ENCODE measurements at regions not wholly inside any gene's neighbourhood (a gene's known extent, or its start where the extent isn't known, plus 50 kb on each side); places are given as distances from the start of the nearest gene placed in this dataset.

- no peak for DNase-seq
These were observed 675.4 kb downstream of the SEMA5A start for GRCh38 chr5:8870349-8870958.

GRCh38 chr5:8870959-8871355, 674.9 kb downstream of the SEMA5A start:
- DNase-seq: no peak

- no peak for DNase-seq
These were observed 674.4 kb downstream of the SEMA5A start for GRCh38 chr5:8871446-8871845.

DNA sequence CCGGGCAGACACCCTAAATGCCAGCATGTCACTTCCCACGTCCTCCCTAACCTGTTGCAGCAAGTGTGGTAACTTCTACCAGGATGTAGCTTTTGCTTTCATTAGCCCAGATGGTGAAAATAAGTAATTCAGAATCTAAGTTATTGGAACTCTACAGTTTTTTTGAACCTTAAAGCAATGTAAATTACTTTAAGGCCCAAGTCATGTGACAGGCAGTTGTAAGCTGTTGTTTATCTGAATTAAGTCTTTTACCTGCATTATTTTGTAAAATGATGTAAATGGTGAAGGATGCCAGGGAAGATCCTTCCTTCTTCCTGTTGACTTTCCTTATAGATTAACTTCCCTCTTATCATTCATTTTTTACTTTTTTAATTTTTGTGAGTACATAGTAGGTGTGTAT, 670.2 kb downstream of the SEMA5A start:
- no peak for DNase-seq

DNA sequence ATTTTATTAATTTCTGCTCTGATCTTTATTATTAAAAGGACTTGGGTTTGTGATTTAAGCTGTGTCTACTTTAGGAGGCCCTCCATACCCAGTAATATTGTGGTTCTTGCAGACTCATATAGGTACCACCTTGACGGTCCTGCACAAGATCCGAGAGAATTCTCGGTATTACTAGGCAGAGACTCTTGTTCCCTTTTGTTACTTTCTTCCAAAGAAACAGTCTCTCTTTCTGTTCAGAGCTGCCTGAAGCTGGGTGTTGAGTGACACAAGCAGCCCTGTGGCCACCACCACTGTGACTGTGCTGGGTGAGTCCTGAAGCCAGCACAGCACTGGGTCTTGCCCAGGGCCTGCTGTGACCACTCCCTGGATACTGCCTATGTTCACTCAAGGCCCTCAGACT, 666.6 kb downstream of the SEMA5A start:
- DNase-seq: no peak

GRCh38 chr5:8884029-8884428, 661.8 kb downstream of the SEMA5A start:
- no peak for DNase-seq

GRCh38 chr5:8892926-8893325, 652.9 kb downstream of the SEMA5A start:
- DNase-seq: no peak

GRCh38 chr5:8894031-8894430, 651.8 kb downstream of the SEMA5A start:
- no peak for DNase-seq

DNA sequence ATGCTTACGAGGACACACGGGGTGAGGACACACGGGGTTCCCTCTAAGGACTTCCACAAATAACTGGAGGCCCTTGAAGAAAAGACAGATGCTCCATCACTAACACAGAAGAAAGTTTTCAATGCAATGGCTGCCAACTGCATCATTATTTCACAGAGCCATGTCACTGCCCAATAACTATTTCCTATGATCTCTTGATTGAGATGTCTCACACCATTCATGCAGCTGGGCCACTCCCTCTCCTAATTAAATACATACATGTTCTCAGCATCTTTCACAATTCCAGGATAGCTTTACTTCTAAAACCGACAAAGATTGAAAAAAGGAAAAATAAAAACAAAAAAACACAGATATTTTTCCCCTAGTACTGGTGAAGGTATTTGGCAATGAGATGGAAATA, 650.8 kb downstream of the SEMA5A start:
- DNase-seq: no peak

DNA sequence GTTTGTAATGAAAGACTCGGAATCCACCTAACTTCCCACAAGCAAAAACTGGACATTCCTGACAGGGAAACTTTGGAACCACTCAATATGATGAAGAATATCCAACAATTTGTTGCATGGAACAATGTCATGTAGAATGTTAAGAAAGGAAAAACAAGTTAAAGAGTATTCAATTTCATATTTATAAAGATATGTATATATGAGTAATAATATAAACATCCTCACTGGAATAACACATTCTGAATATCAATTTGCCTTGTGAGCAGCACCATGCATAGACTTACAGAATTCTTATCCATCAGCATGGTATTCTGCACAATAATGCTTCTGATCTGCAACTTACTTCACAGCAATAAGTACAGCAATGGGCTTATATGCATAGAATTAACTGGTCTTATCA, 650.3 kb downstream of the SEMA5A start:
- DNase-seq: no peak

GRCh38 chr5:8897316-8897715, 648.6 kb downstream of the SEMA5A start:
- DNase-seq: no peak

- DNase-seq: no peak
These were observed 640.9 kb downstream of the SEMA5A start for GRCh38 chr5:8905021-8905420.

DNA sequence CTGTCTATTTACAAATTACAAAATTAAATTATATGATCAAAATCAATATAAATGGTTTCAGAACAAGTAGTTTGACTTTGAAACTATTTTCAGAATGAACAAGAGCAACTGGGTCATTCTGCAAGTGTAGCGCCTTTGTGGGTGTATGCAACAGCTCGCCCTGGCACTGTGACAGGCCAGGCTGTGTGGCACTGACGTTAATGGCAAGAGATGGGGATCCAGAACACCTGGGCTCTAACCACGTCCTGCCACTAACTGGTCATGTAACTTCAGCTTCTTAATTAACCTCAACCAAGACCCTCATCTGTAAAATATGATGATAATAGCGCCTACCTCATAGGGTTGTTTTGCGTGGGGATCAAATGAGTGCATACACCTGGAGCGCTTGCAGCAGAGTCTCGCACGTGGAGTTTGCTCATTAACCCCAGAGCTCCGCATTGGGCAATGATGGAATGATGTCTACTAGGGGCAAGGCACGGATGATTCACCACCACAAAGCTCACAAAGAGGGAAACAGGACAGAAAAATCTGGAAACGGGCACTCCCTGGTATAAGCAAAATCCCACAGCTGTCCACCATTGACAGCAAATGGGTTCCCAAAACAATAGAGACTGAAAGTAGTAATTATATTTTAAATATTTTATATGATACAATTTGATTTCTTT, 639.4 kb downstream of the SEMA5A start:
- DNase-seq: no peak

DNA sequence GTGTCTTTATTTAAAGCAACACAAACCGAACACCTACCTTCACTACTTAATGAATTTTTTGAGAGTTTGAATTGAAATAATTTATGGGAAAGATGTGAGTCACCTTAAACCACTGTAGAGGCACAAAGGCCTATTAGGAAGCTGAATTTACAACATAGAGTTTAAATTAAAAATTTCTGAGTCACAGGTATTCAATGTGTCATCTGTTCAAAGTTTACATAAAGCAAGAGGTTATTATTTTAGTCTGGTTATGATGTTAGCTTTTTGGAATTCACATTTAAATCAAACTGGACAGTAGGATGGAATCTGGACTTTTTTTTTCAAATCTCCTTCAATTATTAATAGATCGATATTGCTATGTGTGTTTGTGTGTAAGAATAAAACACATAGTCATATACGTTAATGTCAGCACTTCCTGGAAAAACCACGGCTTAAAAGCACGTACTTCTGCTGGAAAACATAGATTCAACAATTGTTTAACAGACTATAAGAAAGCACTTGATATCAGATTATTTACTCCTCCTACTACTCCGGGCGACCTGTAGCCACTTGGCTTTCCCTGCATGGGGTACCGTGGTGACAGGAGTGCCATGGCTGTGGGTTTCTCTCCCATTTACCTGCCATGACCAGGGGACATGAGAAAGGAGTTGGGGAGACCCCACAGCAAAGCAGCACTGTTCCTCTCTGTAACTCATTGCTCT, 638.6 kb downstream of the SEMA5A start:
- DNase-seq: no peak

DNA sequence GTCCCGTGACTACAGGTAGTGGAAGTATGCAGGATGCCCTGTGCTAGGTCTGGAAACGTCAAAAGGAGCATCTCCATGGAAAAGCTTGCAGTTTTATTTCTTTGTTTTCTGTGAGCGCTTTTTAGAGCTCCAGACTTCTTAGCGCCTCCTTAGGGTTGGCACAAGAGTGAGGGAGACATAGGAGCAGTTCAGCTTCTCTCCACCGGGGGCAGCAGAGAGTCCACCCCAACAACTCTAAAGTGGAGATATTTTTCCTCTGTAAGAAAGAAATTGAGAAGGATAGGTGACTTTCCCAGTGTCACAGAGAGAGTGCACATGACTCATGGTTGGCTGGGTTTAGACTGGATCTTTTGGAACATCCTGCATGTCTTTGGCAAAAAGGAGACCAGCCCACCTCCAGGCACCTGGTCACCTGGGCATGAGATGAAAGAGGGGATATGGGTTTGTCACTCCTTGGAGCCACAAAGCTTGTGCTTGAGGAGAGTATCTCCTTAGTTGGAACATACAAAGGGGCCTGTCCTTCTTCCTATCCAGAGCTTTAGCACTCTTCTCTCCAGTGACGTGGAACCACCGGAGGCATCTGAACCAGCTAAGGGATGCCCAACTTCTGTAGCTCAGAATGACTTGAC, 637.7 kb downstream of the SEMA5A start:
- no peak for DNase-seq

DNA sequence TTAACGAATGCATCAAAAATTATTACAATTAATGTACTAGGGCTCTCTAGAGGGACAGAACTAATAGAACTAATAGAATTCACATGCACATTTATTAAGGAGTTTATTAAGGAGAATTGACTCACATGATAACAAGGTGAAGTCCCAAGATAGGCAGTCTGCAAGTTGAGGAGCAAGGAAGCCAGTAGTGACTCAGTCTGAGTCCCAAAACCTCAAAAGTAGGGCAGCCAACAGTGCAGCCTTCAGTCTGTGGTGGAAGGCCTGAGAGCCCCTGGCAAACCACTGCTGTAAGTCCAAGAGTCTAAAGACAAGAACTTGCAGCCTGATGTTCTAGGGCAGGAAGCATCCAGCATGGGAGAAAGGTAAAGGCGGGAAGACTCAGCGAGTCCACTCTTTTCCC, 633.8 kb downstream of the SEMA5A start:
- DNase-seq: no peak

DNA sequence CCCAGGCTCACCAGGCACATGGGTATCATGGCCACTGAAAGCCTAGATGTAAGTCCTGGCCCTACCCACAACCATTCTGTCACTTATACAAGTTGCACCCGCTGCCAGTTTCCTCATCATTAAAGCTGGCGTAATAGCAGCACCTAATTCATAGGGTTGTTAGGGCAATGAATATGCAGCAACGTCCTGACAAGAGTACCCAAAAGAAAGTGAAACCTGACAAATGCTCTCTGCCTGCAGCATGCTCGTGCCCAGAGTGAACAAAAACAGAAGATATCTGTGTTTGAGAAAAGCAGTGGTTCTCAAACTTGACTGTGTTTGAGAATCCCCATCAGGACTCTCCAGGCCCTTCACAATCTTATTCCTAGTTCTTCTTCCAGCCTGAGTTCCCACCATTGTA, 632.4 kb downstream of the SEMA5A start:
- DNase-seq: no peak

DNA sequence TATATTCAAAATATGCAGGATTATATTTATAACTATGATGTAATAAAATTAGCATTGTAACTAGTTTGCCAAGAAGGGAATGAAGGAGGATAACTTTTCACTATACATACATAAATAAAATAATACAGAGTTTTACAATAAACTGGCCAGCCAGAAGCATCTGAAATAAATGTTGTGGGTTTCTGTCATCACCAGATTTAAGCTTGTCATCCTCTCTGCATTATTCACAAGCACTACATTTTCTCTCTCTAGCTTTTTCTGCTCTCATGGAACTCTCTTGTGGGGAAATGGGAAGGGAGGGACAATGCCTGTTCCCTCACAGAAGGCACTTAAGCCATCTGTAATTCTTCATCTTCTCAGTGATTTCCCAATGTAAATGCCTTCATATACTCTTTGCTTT, 626.8 kb downstream of the SEMA5A start:
- no peak for DNase-seq

DNA sequence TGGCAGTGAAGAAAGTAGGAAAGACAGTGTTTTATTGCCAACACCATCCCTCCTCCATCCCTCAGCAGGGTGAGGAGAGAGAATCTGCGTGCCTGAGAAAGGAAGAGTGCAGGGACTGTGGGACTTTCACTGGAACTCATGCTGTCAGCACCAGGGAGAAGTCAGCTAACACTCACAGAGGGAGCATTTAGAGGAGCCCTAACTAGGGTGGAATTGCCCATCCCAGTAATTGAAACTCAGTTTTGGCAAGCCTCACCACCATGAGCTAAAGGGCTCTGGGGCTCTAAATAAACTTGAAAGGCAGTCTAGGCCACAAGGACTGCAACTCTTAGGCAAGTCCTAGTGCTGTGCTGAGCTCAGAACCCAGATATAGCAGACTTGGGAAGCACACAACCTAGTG, 622.3 kb downstream of the SEMA5A start:
- DNase-seq: no peak

DNA sequence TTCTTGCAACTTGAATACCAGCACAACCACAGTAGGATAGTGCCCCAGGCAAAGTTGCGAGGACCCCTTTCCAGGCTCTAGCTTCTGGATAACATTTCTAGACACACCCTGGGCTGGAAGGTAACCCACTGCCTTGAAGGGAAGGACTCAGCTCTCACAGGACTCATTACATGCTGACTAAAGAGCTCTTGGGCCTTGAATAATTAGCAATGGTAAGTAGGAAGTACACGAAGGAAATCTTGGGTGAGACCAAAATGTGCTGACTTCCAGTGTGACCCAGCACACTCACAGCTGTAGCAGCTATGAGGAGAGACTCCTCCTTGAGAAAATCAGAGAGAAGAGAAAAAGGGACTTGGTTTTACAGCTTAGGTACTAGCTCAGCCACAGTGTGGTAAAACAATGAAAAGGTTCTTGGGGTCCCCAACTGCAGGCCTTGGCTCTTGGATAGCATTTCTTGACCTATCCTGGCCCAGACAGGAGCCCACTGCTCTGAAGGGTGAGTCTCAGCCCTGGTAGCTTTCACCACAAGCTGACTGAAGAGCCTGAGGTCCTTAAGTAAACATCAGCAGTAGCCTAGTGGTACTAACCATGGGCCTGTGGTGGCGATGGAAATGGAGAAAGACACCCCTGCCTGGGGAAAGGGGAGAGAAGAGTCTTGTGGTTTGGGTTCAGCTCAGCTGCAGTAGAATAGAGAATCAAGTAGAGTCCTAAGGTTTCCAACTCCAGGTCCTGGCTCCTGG, 621.7 kb downstream of the SEMA5A start:
- no peak for DNase-seq

DNA sequence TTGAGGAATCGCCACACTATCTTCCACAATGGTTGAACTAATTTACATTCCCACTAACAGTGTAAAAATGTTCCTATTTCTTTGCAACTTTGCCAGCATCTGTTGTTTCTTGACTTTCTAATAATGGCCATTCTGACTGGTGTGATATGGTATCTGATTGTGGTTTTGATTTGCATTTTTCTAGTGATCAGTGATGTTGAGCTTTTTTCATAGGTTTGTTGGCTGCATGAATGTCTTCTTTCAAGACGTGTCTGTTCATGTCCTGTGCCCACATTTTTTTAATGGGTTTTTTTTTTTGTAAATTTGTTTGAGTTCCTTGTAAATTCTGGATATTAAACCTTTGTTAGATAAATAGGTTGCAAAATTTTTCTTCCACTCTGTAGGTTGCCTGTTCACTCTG, 615.9 kb downstream of the SEMA5A start:
- no peak for DNase-seq

DNA sequence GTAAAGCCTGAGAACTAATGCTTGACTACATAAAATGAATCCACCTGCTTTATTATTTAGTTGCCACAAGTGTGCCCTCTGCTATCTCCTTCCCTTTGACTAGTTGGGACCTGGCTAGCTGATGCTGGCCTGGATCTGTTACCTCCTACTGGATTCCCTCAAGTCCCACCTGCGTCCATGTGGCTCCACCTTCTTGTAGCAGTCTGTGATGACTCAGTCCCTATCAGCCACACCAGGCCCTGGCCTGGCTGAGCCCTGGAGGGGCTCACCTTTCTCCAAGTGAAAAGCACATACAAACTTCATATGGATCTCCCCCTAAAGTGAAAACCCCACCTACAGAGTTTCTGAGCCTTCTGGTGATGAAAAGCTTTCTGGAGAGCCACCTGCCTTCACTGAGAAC, 611.4 kb downstream of the SEMA5A start:
- no peak for DNase-seq

- no peak for DNase-seq
These were observed 604.9 kb downstream of the SEMA5A start for GRCh38 chr5:8940934-8941333.

All from stimulated activated CD4-positive, alpha-beta T cell treated with anti-CD3 and anti-CD28 coated beads, Interleukin-4, amount 100 ng/mL, for 1 hour (primary cell).